Neural cell (in vitro differentiated cells): ENCODE measurements at regions not wholly inside any gene's neighbourhood (a gene's known extent, or its start where the extent isn't known, plus 50 kb on each side); places are given as distances from the start of the nearest gene placed in this dataset.

ENCODE experiments used
- H2AFZ ChIP-seq: fragments of 200-600, 300-800 bp; sonication (generic), shearing (Covaris generic); 2 replicates; pipeline ENCODE4 v1.6.0; 2014; ENCODE audit warnings: low read depth, mild to moderate bottlenecking, antibody characterized with exemption, low read length, moderate library complexity
- H3F3A ChIP-seq: fragments of 200-600 bp; shearing (Covaris generic); 2 replicates; pipeline ENCODE4 v1.6.1; 2016; ENCODE audit warnings: mild to moderate bottlenecking, moderate library complexity, mixed read lengths, antibody characterized with exemption, low read length; ENCODE audit not compliant: insufficient read depth, poor library complexity, severe bottlenecking
- H3K27ac ChIP-seq: fragments of 200-600, 300-800 bp; sonication (generic), shearing (Covaris generic); 2 replicates; pipeline ENCODE4 v1.5.1; 2014; ENCODE audit warnings: mild to moderate bottlenecking, low read length, moderate library complexity
- H3K27me3 ChIP-seq: fragments of 300-800, 200-600 bp; sonication (generic), shearing (Covaris generic); 2 replicates; pipeline ENCODE4 v1.6.0; 2014; ENCODE audit warnings: mild to moderate bottlenecking, low read depth, low read length, moderate library complexity; ENCODE audit not compliant: insufficient read depth
- H3K36me3 ChIP-seq: fragments of 300-800, 200-600 bp; sonication (generic), shearing (Covaris generic); 2 replicates; pipeline ENCODE4 v1.5.1; 2014; ENCODE audit warnings: mild to moderate bottlenecking, antibody characterized with exemption, low read length, moderate library complexity; ENCODE audit not compliant: insufficient read depth
- H3K4me2 ChIP-seq: fragments of 300-800, 200-600 bp; sonication (generic), shearing (Covaris generic); 2 replicates; pipeline ENCODE4 v1.6.0; 2014; ENCODE audit warnings: mild to moderate bottlenecking, low read length
- H3K4me3 ChIP-seq: fragments of 300-800, 200-600 bp; sonication (generic), shearing (Covaris generic); 2 replicates; pipeline ENCODE4 v1.5.1; 2014; ENCODE audit warnings: mild to moderate bottlenecking, low read length, moderate library complexity
- H3K79me2 ChIP-seq: fragments of 200-600 bp; shearing (Covaris generic); replicated peaks from 2 replicates; pipeline ENCODE4 v1.6.0; 2014; ENCODE audit warnings: mild to moderate bottlenecking, low read length, moderate library complexity; ENCODE audit not compliant: insufficient read depth
- H3K9ac ChIP-seq: fragments of 300-800, 200-600 bp; sonication (generic), shearing (Covaris generic); 2 replicates; pipeline ENCODE4 v1.6.1; 2016; ENCODE audit warnings: mild to moderate bottlenecking, low read length, mixed read lengths
- H3K9me2 ChIP-seq: fragments of 200-600 bp; shearing (Covaris generic); 2 replicates; pipeline ENCODE4 v1.6.1; 2016; ENCODE audit warnings: mild to moderate bottlenecking, low read length, mixed read lengths; ENCODE audit not compliant: insufficient read depth
- H3K9me3 ChIP-seq: fragments of 200-600, 300-800 bp; sonication (generic), shearing (Covaris generic); 2 replicates; pipeline ENCODE4 v1.6.1; 2016; ENCODE audit warnings: mild to moderate bottlenecking, mixed run types, low read length, moderate library complexity, mixed read lengths
- H4K20me1 ChIP-seq: fragments of 200-600 bp; shearing (Covaris generic); 2 replicates; pipeline ENCODE4 v1.6.1; 2016; ENCODE audit warnings: mild to moderate bottlenecking, mixed run types; ENCODE audit not compliant: insufficient read depth
- EP300 ChIP-seq: fragments of 450-650 bp; conservative IDR thresholded peaks from 2 replicates; pipeline ENCODE4 v1.6.1; 2014; ENCODE audit warnings: antibody characterized with exemption, mild to moderate bottlenecking, moderate library complexity; ENCODE audit not compliant: poor library complexity, severe bottlenecking
- EZH2 ChIP-seq: fragments of 200-600, 300-800 bp; shearing (Covaris generic), sonication (generic); IDR thresholded peaks from 2 replicates; pipeline ENCODE4 v1.6.1; 2014; ENCODE audit warnings: antibody characterized with exemption, low read length, borderline replicate concordance, mild to moderate bottlenecking; ENCODE audit not compliant: insufficient read depth, poor library complexity, severe bottlenecking
- MXI1 ChIP-seq: fragments of 450-650 bp; conservative IDR thresholded peaks from 2 replicates; pipeline ENCODE4 v1.6.1; 2014; ENCODE audit warnings: antibody characterized with exemption, mild to moderate bottlenecking; ENCODE audit not compliant: poor library complexity, severe bottlenecking
- POLR2AphosphoS5 ChIP-seq: IDR thresholded peaks from 2 replicates; pipeline ENCODE4 v1.6.1; 2012
- RAD21 ChIP-seq: fragments of 450-650 bp; conservative IDR thresholded peaks from 2 replicates; pipeline ENCODE4 v1.6.1; 2014; ENCODE audit warnings: antibody characterized with exemption, mild to moderate bottlenecking, moderate library complexity
- SMC3 ChIP-seq: fragments of 450-650 bp; conservative IDR thresholded peaks from 2 replicates; pipeline ENCODE4 v1.6.1; 2014; ENCODE audit warnings: antibody characterized with exemption, mild to moderate bottlenecking, moderate library complexity; ENCODE audit not compliant: poor library complexity
- TAF1 ChIP-seq: IDR thresholded peaks from 2 replicates; pipeline ENCODE4 v1.6.1; 2012; ENCODE audit warnings: low read depth
- TF ChIP-seq, protein P1 (sequence below): fragments of 450-650 bp; IDR thresholded peaks from 2 replicates; pipeline ENCODE4 v1.5.1; 2014; ENCODE audit warnings: antibody characterized with exemption, mild to moderate bottlenecking, moderate library complexity; ENCODE audit not compliant: poor library complexity, severe bottlenecking
- TF ChIP-seq, protein P2 (sequence below): IDR thresholded peaks from 2 replicates; pipeline ENCODE4 v1.6.1; 2012; ENCODE audit warnings: borderline replicate concordance

DNA sequence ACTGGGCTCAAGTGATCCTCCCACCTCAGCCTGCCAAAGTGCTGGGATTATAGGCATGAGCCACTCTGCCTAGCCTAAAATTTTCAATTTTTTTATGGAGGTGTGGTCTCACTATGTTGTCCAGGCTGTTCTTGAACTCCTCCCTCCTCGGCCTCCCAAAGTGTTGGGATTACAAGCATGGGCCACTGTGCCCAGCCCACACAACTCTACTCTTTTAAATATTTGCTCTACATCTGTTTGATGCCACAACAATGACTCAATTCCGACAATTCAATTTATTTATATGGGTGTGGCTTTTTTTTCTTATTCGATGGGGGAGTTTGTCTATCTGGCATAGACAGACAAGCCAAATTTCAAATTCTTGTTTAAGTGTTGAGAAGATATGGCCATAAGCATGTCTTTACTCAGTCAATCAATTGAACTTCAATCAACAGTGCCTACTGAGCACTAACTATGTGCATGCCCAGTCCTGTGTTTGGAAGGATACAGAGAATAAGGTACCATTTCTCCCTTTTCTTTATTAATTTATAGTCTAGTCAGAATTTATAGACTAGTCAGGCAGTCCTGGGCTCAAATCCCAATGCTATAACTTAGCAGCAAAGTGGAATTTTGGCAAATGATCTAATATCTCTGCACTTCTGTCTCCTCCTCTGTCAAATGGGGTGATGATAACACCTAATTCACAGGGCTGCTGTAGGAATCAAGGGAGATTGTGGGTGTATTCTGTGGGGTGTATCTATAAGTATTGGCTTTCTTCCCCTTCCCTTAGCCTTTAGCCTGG lies 54.6 kb upstream of the PIAS1 start:
- Histone ChIP-seq H4K20me1 (no peaks in the 10 kb centered on the region), H3K9me3 (no peaks in the 10 kb centered on the region), H3K79me2 (no peaks in the 10 kb centered on the region), H3K4me3 (no peak overlapping the region), H3K27me3 (no peaks in the 10 kb centered on the region), H3F3A (no peaks in the 10 kb centered on the region), H3K9ac (no peak overlapping the region), H3K4me2 (no peak overlapping the region), H2AFZ (no peak overlapping the region), H3K36me3 (no peaks in the 10 kb centered on the region), H3K9me2 (no peaks in the 10 kb centered on the region), H3K27ac (no peak overlapping the region)
- TF ChIP-seq MXI1 = no peak
- no peak for TF ChIP-seq RAD21
- TF ChIP-seq TAF1 = no peak

DNA sequence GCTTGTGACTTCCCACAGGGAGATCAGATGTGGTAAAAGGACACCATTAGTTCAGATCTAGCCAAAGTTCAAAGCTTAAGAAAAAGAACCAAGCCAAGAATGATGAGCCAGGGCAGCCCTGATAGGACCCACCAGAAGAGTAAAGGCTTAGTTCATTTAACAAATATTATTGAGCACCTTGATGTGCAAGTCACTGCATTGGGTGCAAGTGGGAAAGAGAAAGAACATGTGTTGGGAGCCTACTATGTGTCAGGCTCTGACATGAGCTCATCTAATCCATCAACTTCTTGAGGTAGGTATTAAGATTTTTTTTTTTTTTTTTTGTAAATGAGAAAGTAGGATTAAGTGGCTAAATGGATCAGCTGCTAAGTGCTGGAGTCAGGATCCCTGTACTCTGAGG lies 53.4 kb upstream of the PIAS1 start:
- Histone ChIP-seq H4K20me1 (no peaks in the 10 kb centered on the region), H3F3A (no peaks in the 10 kb centered on the region), H3K27ac (no peak overlapping the region), H3K79me2 (no peaks in the 10 kb centered on the region), H2AFZ (no peak overlapping the region), H3K4me3 (no peak overlapping the region), H3K9me3 (no peaks in the 10 kb centered on the region), H3K27me3 (no peaks in the 10 kb centered on the region), H3K9me2 (no peaks in the 10 kb centered on the region), H3K36me3 (no peaks in the 10 kb centered on the region), H3K9ac (no peak overlapping the region), H3K4me2 (no peak overlapping the region)
- TF ChIP-seq POLR2AphosphoS5 = no peak
- TF ChIP-seq TAF1 = no peak
- TF ChIP-seq EP300 = no peak
- no peak for TF ChIP-seq SMC3
- TF ChIP-seq, protein P1, sequence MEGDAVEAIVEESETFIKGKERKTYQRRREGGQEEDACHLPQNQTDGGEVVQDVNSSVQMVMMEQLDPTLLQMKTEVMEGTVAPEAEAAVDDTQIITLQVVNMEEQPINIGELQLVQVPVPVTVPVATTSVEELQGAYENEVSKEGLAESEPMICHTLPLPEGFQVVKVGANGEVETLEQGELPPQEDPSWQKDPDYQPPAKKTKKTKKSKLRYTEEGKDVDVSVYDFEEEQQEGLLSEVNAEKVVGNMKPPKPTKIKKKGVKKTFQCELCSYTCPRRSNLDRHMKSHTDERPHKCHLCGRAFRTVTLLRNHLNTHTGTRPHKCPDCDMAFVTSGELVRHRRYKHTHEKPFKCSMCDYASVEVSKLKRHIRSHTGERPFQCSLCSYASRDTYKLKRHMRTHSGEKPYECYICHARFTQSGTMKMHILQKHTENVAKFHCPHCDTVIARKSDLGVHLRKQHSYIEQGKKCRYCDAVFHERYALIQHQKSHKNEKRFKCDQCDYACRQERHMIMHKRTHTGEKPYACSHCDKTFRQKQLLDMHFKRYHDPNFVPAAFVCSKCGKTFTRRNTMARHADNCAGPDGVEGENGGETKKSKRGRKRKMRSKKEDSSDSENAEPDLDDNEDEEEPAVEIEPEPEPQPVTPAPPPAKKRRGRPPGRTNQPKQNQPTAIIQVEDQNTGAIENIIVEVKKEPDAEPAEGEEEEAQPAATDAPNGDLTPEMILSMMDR = no peak
- no peak for TF ChIP-seq MXI1
- TF ChIP-seq, protein P2, sequence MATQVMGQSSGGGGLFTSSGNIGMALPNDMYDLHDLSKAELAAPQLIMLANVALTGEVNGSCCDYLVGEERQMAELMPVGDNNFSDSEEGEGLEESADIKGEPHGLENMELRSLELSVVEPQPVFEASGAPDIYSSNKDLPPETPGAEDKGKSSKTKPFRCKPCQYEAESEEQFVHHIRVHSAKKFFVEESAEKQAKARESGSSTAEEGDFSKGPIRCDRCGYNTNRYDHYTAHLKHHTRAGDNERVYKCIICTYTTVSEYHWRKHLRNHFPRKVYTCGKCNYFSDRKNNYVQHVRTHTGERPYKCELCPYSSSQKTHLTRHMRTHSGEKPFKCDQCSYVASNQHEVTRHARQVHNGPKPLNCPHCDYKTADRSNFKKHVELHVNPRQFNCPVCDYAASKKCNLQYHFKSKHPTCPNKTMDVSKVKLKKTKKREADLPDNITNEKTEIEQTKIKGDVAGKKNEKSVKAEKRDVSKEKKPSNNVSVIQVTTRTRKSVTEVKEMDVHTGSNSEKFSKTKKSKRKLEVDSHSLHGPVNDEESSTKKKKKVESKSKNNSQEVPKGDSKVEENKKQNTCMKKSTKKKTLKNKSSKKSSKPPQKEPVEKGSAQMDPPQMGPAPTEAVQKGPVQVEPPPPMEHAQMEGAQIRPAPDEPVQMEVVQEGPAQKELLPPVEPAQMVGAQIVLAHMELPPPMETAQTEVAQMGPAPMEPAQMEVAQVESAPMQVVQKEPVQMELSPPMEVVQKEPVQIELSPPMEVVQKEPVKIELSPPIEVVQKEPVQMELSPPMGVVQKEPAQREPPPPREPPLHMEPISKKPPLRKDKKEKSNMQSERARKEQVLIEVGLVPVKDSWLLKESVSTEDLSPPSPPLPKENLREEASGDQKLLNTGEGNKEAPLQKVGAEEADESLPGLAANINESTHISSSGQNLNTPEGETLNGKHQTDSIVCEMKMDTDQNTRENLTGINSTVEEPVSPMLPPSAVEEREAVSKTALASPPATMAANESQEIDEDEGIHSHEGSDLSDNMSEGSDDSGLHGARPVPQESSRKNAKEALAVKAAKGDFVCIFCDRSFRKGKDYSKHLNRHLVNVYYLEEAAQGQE = no peak
- TF ChIP-seq RAD21 = no peak
- no peak for TF ChIP-seq EZH2
